Progenitor cell of endocrine pancreas (in vitro differentiated cells): ENCODE measurements at regions not wholly inside any gene's neighbourhood (a gene's known extent, or its start where the extent isn't known, plus 50 kb on each side); places are given as distances from the start of the nearest gene placed in this dataset.
"Not testable (repeated sequence)": the region's sequence is repeated elsewhere in the genome, so short reads cannot be mapped to it uniquely, and the experiment has no call there.

ENCODE experiments used
- DNase-seq: peaks from one replicate; pipeline ENCODE4 v3.0.0; 2021; ENCODE audit warnings: low spot score; ENCODE audit not compliant: unreplicated experiment
- H3K27ac Mint-ChIP-seq: 2 replicates; pipeline ENCODE4 v1.8.0; 2021; ENCODE audit warnings: mild to moderate bottlenecking, moderate library complexity, mixed read lengths
- H3K27me3 Mint-ChIP-seq: 2 replicates; pipeline ENCODE4 v1.8.0; 2021; ENCODE audit warnings: mixed read lengths
- H3K36me3 Mint-ChIP-seq: 2 replicates; pipeline ENCODE4 v1.8.0; 2022; ENCODE audit warnings: mixed read lengths; ENCODE audit not compliant: insufficient read depth
- H3K4me1 Mint-ChIP-seq: 2 replicates; pipeline ENCODE4 v1.8.0; 2021; ENCODE audit warnings: low read depth, mixed read lengths
- H3K4me3 Mint-ChIP-seq: 2 replicates; pipeline ENCODE4 v1.8.0; 2021; ENCODE audit warnings: low read depth, mild to moderate bottlenecking, moderate library complexity, mixed read lengths
- H3K9me3 Mint-ChIP-seq: 2 replicates; pipeline ENCODE4 v1.8.0; 2021; ENCODE audit warnings: low read depth, mixed read lengths
- TF ChIP-seq, protein P1 (sequence below): fragments of 200-600 bp; sonication (generic); IDR thresholded peaks from one replicate; pipeline ENCODE4 v1.5.0; 2021; ENCODE audit warnings: antibody characterized with exemption, mild to moderate bottlenecking; ENCODE audit not compliant: unreplicated experiment

DNA sequence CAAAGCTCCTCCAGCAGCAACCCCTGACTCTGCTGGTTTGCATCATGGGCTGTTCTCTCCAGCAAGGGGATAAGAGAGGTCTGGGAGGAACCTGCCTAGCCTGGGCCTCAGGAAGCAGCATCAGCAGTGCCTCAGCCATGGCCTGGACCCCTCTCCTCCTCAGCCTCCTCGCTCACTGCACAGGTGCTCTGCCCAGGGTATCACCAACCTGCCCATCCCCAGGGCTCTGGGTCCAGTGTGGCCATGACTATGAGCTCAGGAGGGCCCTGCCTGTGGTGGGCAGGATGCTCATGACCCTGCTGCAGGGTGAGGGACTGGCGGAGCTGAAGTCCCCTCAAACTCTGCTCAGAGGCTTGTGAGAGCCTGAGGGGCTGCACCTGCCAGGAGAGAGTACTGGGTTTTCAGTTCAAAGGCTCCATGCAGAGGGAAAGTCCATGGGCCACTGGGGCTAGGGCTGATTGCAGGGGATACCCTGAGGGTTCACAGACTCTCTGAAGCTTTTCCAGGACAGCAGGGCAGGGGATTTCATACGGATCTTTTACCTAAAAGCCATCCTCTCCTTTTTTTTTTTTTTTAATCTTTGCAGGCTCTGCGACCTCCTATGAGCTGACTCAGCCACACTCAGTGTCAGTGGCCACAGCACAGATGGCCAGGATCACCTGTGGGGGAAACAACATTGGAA lies 115.8 kb upstream of the IGLL5 start:
- Mint-ChIP-seq H3K36me3 (no peaks in the 10 kb centered on the region), H3K4me1 (no peaks in the 10 kb centered on the region), H3K27ac (no peak overlapping the region), H3K4me3 (no peak overlapping the region), H3K27me3 (peaks cover 31% of the 10 kb centered on the region), H3K9me3 (no peaks in the 10 kb centered on the region)
- TF ChIP-seq, protein P1, sequence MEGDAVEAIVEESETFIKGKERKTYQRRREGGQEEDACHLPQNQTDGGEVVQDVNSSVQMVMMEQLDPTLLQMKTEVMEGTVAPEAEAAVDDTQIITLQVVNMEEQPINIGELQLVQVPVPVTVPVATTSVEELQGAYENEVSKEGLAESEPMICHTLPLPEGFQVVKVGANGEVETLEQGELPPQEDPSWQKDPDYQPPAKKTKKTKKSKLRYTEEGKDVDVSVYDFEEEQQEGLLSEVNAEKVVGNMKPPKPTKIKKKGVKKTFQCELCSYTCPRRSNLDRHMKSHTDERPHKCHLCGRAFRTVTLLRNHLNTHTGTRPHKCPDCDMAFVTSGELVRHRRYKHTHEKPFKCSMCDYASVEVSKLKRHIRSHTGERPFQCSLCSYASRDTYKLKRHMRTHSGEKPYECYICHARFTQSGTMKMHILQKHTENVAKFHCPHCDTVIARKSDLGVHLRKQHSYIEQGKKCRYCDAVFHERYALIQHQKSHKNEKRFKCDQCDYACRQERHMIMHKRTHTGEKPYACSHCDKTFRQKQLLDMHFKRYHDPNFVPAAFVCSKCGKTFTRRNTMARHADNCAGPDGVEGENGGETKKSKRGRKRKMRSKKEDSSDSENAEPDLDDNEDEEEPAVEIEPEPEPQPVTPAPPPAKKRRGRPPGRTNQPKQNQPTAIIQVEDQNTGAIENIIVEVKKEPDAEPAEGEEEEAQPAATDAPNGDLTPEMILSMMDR = no peak
- no peak for DNase-seq

DNA sequence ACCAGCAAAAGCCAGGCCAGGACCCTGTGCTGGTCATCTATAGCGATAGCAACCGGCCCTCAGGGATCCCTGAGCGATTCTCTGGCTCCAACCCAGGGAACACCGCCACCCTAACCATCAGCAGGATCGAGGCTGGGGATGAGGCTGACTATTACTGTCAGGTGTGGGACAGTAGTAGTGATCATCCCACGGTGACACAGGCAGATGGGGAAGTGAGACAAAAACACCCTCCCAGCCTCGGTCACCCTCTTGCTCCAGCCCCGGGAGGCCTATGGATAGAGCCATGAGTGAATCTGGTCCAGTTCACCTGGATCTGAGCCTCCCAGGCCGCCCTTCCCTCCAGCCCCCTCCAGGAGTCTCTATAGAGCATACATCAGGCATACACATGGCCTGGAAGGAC lies 115.2 kb upstream of the IGLL5 start:
- Mint-ChIP-seq H3K36me3 (no peaks in the 10 kb centered on the region), H3K4me1 (peaks cover under 1% of the 10 kb centered on the region), H3K27me3 (peaks cover 29% of the 10 kb centered on the region), H3K27ac (no peak overlapping the region), H3K9me3 (no peaks in the 10 kb centered on the region), H3K4me3 (no peak overlapping the region)
- TF ChIP-seq, protein P1 = no peak
- no peak for DNase-seq

DNA sequence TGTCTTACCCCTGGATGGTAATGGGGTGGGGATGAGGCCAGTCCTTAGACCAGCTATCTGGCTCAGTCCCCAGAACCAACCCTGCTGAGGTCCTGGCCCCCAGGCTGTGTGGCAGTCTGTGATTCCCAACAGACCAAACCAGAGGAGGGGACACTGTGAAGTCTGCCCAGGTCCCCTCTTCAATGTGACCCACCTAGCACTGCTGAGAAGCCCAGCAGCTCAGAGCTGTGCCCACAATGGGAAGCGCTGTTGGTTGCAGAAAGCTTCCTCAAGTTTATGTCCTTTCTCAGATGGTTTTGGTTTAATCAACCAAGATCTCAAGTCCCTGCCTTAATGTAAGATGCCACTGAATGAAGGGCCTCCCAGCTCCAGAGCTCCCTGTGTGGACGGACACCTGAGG lies 114.7 kb upstream of the IGLL5 start:
- Mint-ChIP-seq H3K4me3 (no peak overlapping the region), H3K27me3 (peaks cover 25% of the 10 kb centered on the region), H3K9me3 (no peaks in the 10 kb centered on the region), H3K36me3 (no peaks in the 10 kb centered on the region), H3K4me1 (peaks cover 3% of the 10 kb centered on the region), H3K27ac (no peak overlapping the region)
- DNase-seq = no peak
- TF ChIP-seq, protein P1 = no peak

GRCh38 chr22:22773427-22773826 lies 114.2 kb upstream of the IGLL5 start:
- peaks cover 3% of the 10 kb centered on the region for H3K4me1 Mint-ChIP-seq
- no peak overlapping the region for H3K4me3 Mint-ChIP-seq
- H3K27me3 Mint-ChIP-seq = peaks cover 20% of the 10 kb centered on the region
- no peak overlapping the region for H3K27ac Mint-ChIP-seq
- H3K9me3 Mint-ChIP-seq = no peaks in the 10 kb centered on the region
- DNase-seq = no peak
- H3K36me3 Mint-ChIP-seq = no peaks in the 10 kb centered on the region
- TF ChIP-seq, protein P1 = no peak

DNA sequence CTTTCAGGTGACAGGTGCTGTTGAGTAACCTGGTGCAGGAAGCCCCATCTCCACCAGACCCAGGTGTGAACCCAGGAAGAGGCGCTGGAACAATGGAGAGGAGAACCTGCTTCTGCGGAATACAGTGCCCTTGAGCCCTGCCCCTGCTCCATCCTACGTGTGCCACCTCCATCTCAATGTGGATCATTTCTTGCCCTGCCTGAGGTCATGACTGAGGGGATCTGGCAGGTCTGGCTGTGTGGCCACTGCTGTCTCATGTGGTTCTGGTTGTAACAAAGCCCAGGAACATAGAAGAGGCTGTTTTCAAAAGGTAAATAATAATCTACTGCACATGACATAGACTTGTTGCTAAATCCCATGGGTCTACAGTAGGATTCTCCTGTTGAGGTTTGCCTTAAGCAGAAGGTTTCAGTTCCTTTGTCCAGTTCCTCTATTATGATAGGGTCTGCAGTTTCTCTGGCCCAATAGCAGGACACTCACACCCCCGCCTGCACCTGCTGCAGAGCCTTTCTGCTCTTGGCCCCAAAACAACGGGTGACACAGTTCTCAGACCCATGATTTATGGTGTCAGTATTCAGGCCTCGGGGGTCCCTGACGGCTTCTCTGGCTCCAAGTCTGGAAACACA lies 113.5 kb upstream of the IGLL5 start:
- Mint-ChIP-seq H3K4me1 (peaks cover 3% of the 10 kb centered on the region), H3K36me3 (no peaks in the 10 kb centered on the region), H3K9me3 (no peaks in the 10 kb centered on the region), H3K27ac (no peak overlapping the region), H3K27me3 (peaks cover 13% of the 10 kb centered on the region), H3K4me3 (no peak overlapping the region)
- TF ChIP-seq, protein P1 = no peak
- no peak for DNase-seq

- H3K27me3 Mint-ChIP-seq, DNase-seq, H3K27ac Mint-ChIP-seq, H3K9me3 Mint-ChIP-seq, H3K4me3 Mint-ChIP-seq, H3K36me3 Mint-ChIP-seq, H3K4me1 Mint-ChIP-seq: not testable (repeated sequence)
These were observed 112.9 kb upstream of the IGLL5 start for GRCh38 chr22:22774762-22775161.
